HEK293 (cell line): ENCODE measurements at regions not wholly inside any gene's neighbourhood (a gene's known extent, or its start where the extent isn't known, plus 50 kb on each side); places are given as distances from the start of the nearest gene placed in this dataset.

Experiments used
- CTCF ChIA-PET: fragments of 350-600 bp; formaldehyde crosslinking; extraction: SDS; loops from one replicate; lab custom pipeline; 2021; ENCODE audit warnings: antibody characterized with exemption; lab: Yijun Ruan, JAX
- POLR2A ChIA-PET: fragments of 300-600 bp; formaldehyde crosslinking; extraction: SDS; loops from one replicate; lab custom pipeline; 2020; ENCODE audit warnings: antibody characterized with exemption, inconsistent platforms; lab: Yijun Ruan, JAX
- H3K27ac ChIP-seq: fragments of 200-500 bp; sonication (Bioruptor generic); 2 replicates; pipeline ENCODE4 v1.5.1; 2014; ENCODE audit warnings: low read depth, low read length, control low read depth, inconsistent platforms; ENCODE audit errors: extremely low read depth
- H3K36me3 ChIP-seq, 2 experiments: fragments of 200-500 bp in 1 of 2; sonication (Bioruptor generic) in 1 of 2; 1 replicate in 1 of 2; 2 replicates in 1 of 2; pipeline ENCODE4 v1.5.1; 2014 to 2017; ENCODE audit warnings: inconsistent platforms in 2 of 2, low read length in 2 of 2; ENCODE audit not compliant: control insufficient read depth in 2 of 2, insufficient read depth in 1 of 2
- H3K4me1 ChIP-seq: fragments of 200-500 bp; sonication (Bioruptor generic); 2 replicates; pipeline ENCODE4 v1.5.1; 2014; ENCODE audit warnings: mild to moderate bottlenecking, low read length, inconsistent platforms; ENCODE audit not compliant: control insufficient read depth, insufficient read depth
- H3K4me3 ChIP-seq: 2 replicates; pipeline ENCODE4 v1.5.1; 2011; ENCODE audit warnings: low read depth, mild to moderate bottlenecking, control low read depth, low read length, moderate library complexity
- H3K9me3 ChIP-seq: fragments of 200-500 bp; sonication (Bioruptor generic); 2 replicates; pipeline ENCODE4 v1.5.1; 2014; ENCODE audit warnings: low read depth, low read length, inconsistent platforms; ENCODE audit not compliant: control insufficient read depth, insufficient read depth
- EGR2 ChIP-seq: fragments of 450-650 bp; formaldehyde crosslinking; IDR thresholded peaks from 2 replicates; pipeline ENCODE4 v1.5.1; 2016; ENCODE audit warnings: low read depth, missing biosample characterization, missing genetic modification characterization
- ELK4 ChIP-seq: IDR thresholded peaks from 2 replicates; pipeline ENCODE4 v1.6.1; 2011; ENCODE audit warnings: mild to moderate bottlenecking, low read depth, low read length, borderline replicate concordance
- GLI2 ChIP-seq: fragments of 450-650 bp; formaldehyde crosslinking; IDR thresholded peaks from 2 replicates; pipeline ENCODE4; 2017; ENCODE audit warnings: missing biosample characterization, missing genetic modification characterization, low read depth, borderline replicate concordance
- HOXD13 ChIP-seq: sonication (generic); formaldehyde crosslinking; IDR thresholded peaks from 2 replicates; pipeline ENCODE4 v1.8.0; 2022; ENCODE audit warnings: missing genetic modification reagents, borderline replicate concordance
- MZF1 ChIP-seq: fragments of 450-650 bp; formaldehyde crosslinking; IDR thresholded peaks from 2 replicates; pipeline ENCODE4 v1.5.1; 2017; ENCODE audit warnings: missing biosample characterization, missing genetic modification characterization, borderline replicate concordance
- PRDM4 ChIP-seq: fragments of 450-650 bp; formaldehyde crosslinking; IDR thresholded peaks from 2 replicates; pipeline ENCODE4 v1.5.1; 2017; ENCODE audit warnings: missing biosample characterization, missing genetic modification characterization
- TRIM28 ChIP-seq: IDR thresholded peaks from 2 replicates; pipeline ENCODE4 v1.6.1; 2011; ENCODE audit warnings: low read length, control low read depth, borderline replicate concordance
- ZBTB44 ChIP-seq: fragments of 450-650 bp; IDR thresholded peaks from 2 replicates; pipeline ENCODE4 v1.5.1; 2018; ENCODE audit warnings: missing biosample characterization, mild to moderate bottlenecking, missing genetic modification characterization
- ZBTB6 ChIP-seq: fragments of 450-650 bp; formaldehyde crosslinking; IDR thresholded peaks from 2 replicates; pipeline ENCODE4 v1.5.1; 2017; ENCODE audit warnings: missing biosample characterization, missing genetic modification characterization
- ZNF214 ChIP-seq: fragments of 450-650 bp; formaldehyde crosslinking; IDR thresholded peaks from 2 replicates; pipeline ENCODE4 v1.5.1; 2017; ENCODE audit warnings: missing biosample characterization, mild to moderate bottlenecking, missing genetic modification characterization, borderline replicate concordance
- ZNF26 ChIP-seq: fragments of 450-650 bp; formaldehyde crosslinking; IDR thresholded peaks from 2 replicates; pipeline ENCODE4 v1.5.1; 2016; ENCODE audit warnings: missing biosample characterization, missing genetic modification characterization
- ZNF561 ChIP-seq: fragments of 450-650 bp; IDR thresholded peaks from 2 replicates; pipeline ENCODE4 v1.5.1; 2018; ENCODE audit warnings: missing biosample characterization, missing genetic modification characterization, borderline replicate concordance
- ZNF571 ChIP-seq: fragments of 450-650 bp; formaldehyde crosslinking; IDR thresholded peaks from 2 replicates; pipeline ENCODE4 v1.5.0; 2017; ENCODE audit warnings: missing biosample characterization, missing genetic modification characterization
- ZNF596 ChIP-seq: fragments of 450-650 bp; IDR thresholded peaks from 2 replicates; pipeline ENCODE4 v1.5.0; 2018; ENCODE audit warnings: missing biosample characterization, mild to moderate bottlenecking, missing genetic modification characterization, moderate library complexity
- ZNF677 ChIP-seq: fragments of 450-650 bp; IDR thresholded peaks from 2 replicates; pipeline ENCODE4 v1.5.0; 2018; ENCODE audit warnings: missing biosample characterization, mild to moderate bottlenecking, missing genetic modification characterization, moderate library complexity
- ZNF692 ChIP-seq: fragments of 450-650 bp; formaldehyde crosslinking; IDR thresholded peaks from 2 replicates; pipeline ENCODE4 v1.5.1; 2016; ENCODE audit warnings: missing biosample characterization, missing genetic modification characterization
- ZNF76 ChIP-seq: fragments of 450-650 bp; formaldehyde crosslinking; IDR thresholded peaks from 2 replicates; pipeline ENCODE4; 2016; ENCODE audit warnings: low read depth, missing biosample characterization, missing genetic modification characterization, borderline replicate concordance
- ZNF768 ChIP-seq: fragments of 450-650 bp; formaldehyde crosslinking; IDR thresholded peaks from 2 replicates; pipeline ENCODE4 v1.5.1; 2018; ENCODE audit warnings: missing biosample characterization, mild to moderate bottlenecking, missing genetic modification characterization
- ZNF785 ChIP-seq: fragments of 450-650 bp; formaldehyde crosslinking; IDR thresholded peaks from 2 replicates; pipeline ENCODE4 v1.5.1; 2016; ENCODE audit warnings: missing biosample characterization, missing genetic modification characterization
- ZNF843 ChIP-seq: fragments of 450-650 bp; formaldehyde crosslinking; IDR thresholded peaks from 2 replicates; pipeline ENCODE4 v1.5.1; 2016; ENCODE audit warnings: missing biosample characterization, missing genetic modification characterization
- ZSCAN23 ChIP-seq: fragments of 450-650 bp; formaldehyde crosslinking; IDR thresholded peaks from 2 replicates; pipeline ENCODE4 v1.5.1; 2016; ENCODE audit warnings: missing biosample characterization, missing genetic modification characterization

- Histone ChIP-seq H3K9me3 (no peaks in the 10 kb centered on the region), H3K27ac (no peak overlapping the region), H3K36me3 (no peaks in the 10 kb centered on the region), H3K4me3 (no peak overlapping the region), H3K4me1 (no peaks in the 10 kb centered on the region)
- ChIA-PET CTCF (interaction anchor here (0.5 to 1.4 kb wide), 2 partner anchors 8 to 90 kb away, joined by 3 to 5 read pairs; no protein-coding TSS in a partner anchor), POLR2A (no interaction called here)
- TF ChIP-seq ZNF843 (tag by site-specific recombination): no peak
- TF ChIP-seq PRDM4 (tag by site-specific recombination): no peak
- no peak for TF ChIP-seq ZBTB6 (tag by site-specific recombination)
- TF ChIP-seq ZNF26: no peak
- no peak for TF ChIP-seq EGR2 (tag by site-specific recombination)
- no peak for TF ChIP-seq ZNF571 (tag by site-specific recombination)
- no peak for TF ChIP-seq ZNF561 (tag by site-specific recombination)
- no peak for TF ChIP-seq GLI2 (tag by site-specific recombination)
- TF ChIP-seq ZBTB44 (tag by site-specific recombination): no peak
- TF ChIP-seq ZSCAN23: no peak
Observed at GRCh38 chr3:107263269-107264021, 113.8 kb upstream of the CCDC54 start.

- ChIA-PET POLR2A (no interaction called here), CTCF (interaction anchor here (1.4 kb wide), 1 partner anchor 156 kb away, joined by 4 read pairs; no protein-coding TSS in a partner anchor)
- no peaks in the 10 kb centered on the region for H3K9me3 ChIP-seq
- H3K27ac ChIP-seq: no peak overlapping the region
- H3K4me3 ChIP-seq: no peak overlapping the region
- no peak for TF ChIP-seq ZNF768 (tag by site-specific recombination)
- TF ChIP-seq TRIM28: 0 out of 2 replicates have a peak, but pooled peaks have one; percentile 72
- TF ChIP-seq ZNF214 (tag by site-specific recombination): no peak
- no peaks in the 10 kb centered on the region for H3K36me3 ChIP-seq
- no peaks in the 10 kb centered on the region for H3K4me1 ChIP-seq
Observed at GRCh38 chr3:107264888-107265287, 112.4 kb upstream of the CCDC54 start.

- ChIA-PET CTCF (interaction anchor here (1.4 kb wide), 1 partner anchor 156 kb away, joined by 4 read pairs; no protein-coding TSS in a partner anchor), POLR2A (no interaction called here)
- Histone ChIP-seq H3K36me3 (no peaks in the 10 kb centered on the region), H3K27ac (no peak overlapping the region), H3K9me3 (no peaks in the 10 kb centered on the region), H3K4me3 (no peak overlapping the region), H3K4me1 (no peaks in the 10 kb centered on the region)
- no peak for TF ChIP-seq ELK4
- no peak for TF ChIP-seq HOXD13 (CRISPR knock-in tag)
- no peak for TF ChIP-seq ZNF785
- TF ChIP-seq ZNF596 (tag by site-specific recombination): no peak
- TF ChIP-seq ZNF677 (tag by site-specific recombination): no peak
- no peak for TF ChIP-seq GLI2 (tag by site-specific recombination)
- TF ChIP-seq ZNF692 (tag by site-specific recombination): no peak
- no peak for TF ChIP-seq ZNF571 (tag by site-specific recombination)
- no peak for TF ChIP-seq ZNF76 (tag by site-specific recombination)
- TF ChIP-seq MZF1: no peak
Observed at GRCh38 chr3:107265526-107265925, 111.7 kb upstream of the CCDC54 start.
